NCI-H82 treated with DMSO at 0.1 percent for 48 hours (cell line): ENCODE measurements at regions not wholly inside any gene's neighbourhood (a gene's known extent, or its start where the extent isn't known, plus 50 kb on each side); places are given as distances from the start of the nearest gene placed in this dataset.
"Not testable (repeated sequence)": the region's sequence is repeated elsewhere in the genome, so short reads cannot be mapped to it uniquely, and the experiment has no call there.

ENCODE experiments used
- DNase-seq: peaks from one replicate; lab custom pipeline; 2025; ENCODE audit not compliant: unreplicated experiment; lab: John Stamatoyannopoulos, UW

GRCh38 chrX:142502441-142502840 lies 297.4 kb upstream of the MAGEC2 start:
- DNase-seq: no peak

GRCh38 chrX:142499992-142500391 lies 294.9 kb upstream of the MAGEC2 start:
- DNase-seq: no peak

DNA sequence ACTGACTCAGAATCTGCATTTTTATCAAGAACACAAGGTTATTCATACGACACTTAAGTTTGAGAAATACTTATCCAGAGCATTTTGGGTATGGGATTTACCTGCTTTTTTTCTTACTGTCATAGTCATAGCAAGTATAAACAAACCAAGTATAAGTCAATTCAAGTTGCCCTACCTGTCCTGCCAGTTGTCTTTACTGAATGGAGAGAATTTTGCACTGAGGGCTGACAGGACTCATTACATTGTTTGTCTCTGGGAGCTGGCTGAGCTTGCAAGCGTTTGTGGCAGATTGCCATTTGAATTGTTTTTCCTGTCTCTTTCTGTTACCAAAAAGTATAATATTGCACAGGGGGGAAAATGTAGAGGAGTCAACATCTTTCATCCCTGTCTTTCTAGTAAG lies 278.9 kb upstream of the MAGEC2 start:
- no peak for DNase-seq

- DNase-seq: no peak
Observed at GRCh38 chrX:142446349-142446748, 241.3 kb upstream of the MAGEC2 start.

- no peak for DNase-seq
Observed at GRCh38 chrX:142428916-142429315, 223.8 kb upstream of the MAGEC2 start.

GRCh38 chrX:142390998-142391397 lies 185.9 kb upstream of the MAGEC2 start:
- DNase-seq: not testable (repeated sequence)

DNA sequence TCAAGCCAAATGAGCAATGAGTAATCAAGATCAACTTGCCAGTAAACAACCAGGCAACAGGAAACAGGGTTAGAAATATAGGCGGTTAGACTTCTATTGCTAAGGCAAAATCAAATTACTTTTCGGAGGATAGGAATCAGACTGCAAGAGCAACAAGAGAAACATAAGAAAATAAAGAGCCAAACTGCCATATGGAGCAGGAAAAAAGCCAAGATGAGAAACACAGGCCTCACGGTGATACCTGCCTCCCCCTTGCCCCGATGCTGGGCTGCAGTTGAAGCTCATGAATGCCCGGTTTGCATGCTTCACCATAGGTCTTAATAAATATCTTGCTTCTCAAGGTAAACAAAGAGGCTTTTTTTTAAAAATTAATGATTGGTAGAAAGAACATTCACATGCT lies 158.4 kb upstream of the MAGEC2 start:
- no peak for DNase-seq

DNA sequence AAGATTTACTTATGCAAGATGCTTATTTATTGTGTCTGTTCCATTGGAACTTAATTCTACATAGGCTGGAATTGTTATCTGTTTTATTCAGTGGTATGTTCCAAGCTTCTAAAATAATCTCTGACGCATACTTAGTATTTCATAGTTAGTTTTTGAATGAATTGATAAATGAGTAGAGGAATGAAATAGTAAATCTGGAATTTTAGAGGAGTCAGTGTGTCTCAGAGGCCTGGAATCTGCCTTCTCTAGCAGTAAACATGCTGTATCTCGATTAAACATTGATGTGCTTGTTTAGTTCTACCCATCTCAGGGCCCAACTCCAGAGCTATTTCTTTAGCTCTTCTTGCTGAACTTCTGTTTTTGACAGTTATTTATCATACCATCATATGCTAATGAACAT lies 154.2 kb upstream of the MAGEC2 start:
- DNase-seq: no peak

- DNase-seq: no peak
Observed at GRCh38 chrX:142327182-142327581, 122.1 kb upstream of the MAGEC2 start.

DNA sequence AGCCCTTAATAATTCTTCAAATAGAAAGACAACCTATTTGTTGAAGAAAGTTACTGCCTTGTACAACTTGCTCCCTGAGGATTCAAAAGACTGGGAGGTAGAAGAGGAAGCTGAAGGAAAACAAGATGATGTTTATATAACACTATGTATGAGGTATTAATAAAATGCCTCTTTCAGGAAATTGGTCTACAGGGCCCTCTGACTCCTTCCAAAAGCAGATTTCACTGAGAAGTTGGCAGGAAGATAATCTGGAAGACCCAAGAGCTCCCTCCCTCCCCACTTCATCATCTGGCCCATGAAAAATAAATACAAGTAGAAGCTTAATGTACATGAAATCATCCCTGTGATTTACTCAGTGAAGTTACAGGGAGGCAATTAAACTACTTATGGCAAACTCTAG lies 107.5 kb upstream of the MAGEC2 start:
- no peak for DNase-seq

GRCh38 chrX:142299406-142299805 lies 94.3 kb upstream of the MAGEC2 start:
- DNase-seq: no peak

- DNase-seq: no peak
Observed at GRCh38 chrX:142296421-142296820, 91.3 kb upstream of the MAGEC2 start.

- DNase-seq: no peak
Observed at GRCh38 chrX:142295190-142295589, 90.1 kb upstream of the MAGEC2 start.

DNA sequence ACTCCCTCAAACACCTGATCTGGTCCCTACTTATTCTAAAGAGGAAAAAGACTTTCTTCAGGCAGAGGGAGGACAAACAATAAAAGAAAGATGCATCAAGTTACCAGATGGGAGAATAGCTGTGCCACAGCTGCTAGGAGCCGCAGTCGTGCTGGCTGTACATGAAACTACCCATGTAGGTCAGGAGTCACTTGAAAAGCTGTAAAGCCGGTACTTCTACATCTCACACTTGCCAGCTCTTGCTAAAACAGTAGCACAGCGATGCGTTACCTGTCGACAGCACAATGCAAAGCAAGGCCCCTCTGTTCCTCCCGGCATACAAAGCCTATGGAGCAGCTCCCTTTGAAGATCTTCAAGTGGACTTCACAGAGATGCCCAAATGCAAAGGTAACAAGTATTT lies 65.1 kb upstream of the MAGEC2 start:
- not testable (repeated sequence) for DNase-seq

DNA sequence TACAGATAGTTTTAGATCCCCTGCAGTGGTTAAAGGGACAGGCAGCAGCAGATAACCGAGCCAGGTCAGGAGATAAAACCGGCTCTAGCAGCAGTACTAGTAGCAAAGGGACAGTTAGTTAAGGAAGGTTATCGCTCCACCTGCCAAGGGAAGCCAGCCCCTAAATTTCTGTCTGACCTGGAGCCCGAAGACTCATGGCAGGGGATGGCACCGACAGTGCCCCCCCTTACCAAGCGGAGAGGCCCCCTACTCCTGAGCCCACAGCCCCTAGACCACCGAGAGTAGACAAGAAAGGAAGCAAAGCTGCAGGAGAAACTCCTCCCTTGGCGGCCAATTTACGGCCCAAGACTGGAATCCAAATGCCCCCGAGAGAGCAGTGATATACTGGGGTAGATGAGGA lies 61.3 kb upstream of the MAGEC2 start:
- no peak for DNase-seq

DNA sequence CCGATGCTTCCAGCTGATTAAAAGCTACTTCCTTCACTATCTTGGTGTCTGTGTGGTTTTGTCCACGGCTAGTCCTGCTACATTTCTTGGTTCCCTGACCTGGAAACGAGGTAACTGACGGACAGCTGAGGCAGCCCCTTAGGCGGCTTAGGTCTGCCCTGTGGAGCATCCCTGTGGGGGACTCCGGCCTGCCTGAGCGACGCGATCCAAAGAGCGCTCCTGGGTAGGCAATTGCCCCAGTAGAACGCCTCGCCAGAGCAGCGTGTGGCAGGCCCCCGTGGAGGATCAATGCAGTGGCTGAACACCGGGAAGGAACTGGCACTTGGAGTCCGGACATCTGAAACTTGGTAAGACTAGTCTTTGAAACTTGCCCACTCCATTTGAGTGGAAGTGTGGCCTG lies 60.5 kb upstream of the MAGEC2 start:
- not testable (repeated sequence) for DNase-seq

GRCh38 chrX:142256935-142257334 lies 51.8 kb upstream of the MAGEC2 start:
- DNase-seq: peak; percentile 7
